Liver (tissue), 3 donors: ENCODE measurements at regions not wholly inside any gene's neighbourhood (a gene's known extent, or its start where the extent isn't known, plus 50 kb on each side); places are given as distances from the start of the nearest gene placed in this dataset.

Source experiments
- ATF3 ChIP-seq: IDR thresholded peaks from 2 replicates; pipeline ENCODE4 v1.6.1; 2016; ENCODE audit warnings: antibody characterized with exemption
- CTCF ChIP-seq: fragments of 150-350 bp; IDR thresholded peaks from 2 replicates; pipeline ENCODE4 v1.5.1; 2017; ENCODE audit warnings: improper control_type of control experiment, low read depth, low read length; ENCODE audit not compliant: missing input control
- EGR1 ChIP-seq, 2 donors: IDR thresholded peaks; 2 replicates each; pipeline ENCODE4 v1.6.1; 2016 to 2018; ENCODE audit warnings: antibody characterized with exemption in 2 of 2, low read depth in 2 of 2
- JUND ChIP-seq, 2 donors: IDR thresholded peaks; 2 replicates each; pipeline ENCODE4 v1.6.1; 2016; ENCODE audit warnings: antibody characterized with exemption in 2 of 2
- MAX ChIP-seq: IDR thresholded peaks from 2 replicates; pipeline ENCODE4 v1.6.1; 2016; ENCODE audit warnings: antibody characterized with exemption
- YY1 ChIP-seq: IDR thresholded peaks from 2 replicates; pipeline ENCODE4 v1.6.1; 2016; ENCODE audit warnings: antibody characterized with exemption, mild to moderate bottlenecking
- donor health status: healthy.
- donor health status: healthy.

DNA sequence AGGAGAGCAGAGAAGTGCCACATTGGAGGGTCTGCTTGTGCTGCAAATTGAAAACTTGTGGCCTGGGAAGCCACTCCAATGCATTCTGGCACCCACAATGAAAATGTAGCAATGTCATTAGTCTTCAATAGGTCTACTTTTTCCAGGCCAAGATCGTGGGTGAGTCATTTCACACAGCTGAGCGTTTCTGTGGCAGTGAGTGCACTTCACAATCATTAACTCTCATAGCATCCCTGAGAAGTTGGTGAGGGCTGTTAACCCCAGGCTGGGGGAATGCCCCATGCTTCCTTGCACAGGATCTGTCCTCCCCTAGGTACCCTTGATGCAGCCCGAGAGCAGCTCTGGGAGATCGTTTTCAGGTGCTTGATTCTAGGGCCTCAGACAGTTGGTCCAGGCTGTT is 196.8 kb upstream of the ATP6AP2 start:
- TF ChIP-seq CTCF (no peak), YY1 (no peak), MAX (no peak), EGR1 (IDR thresholded peaks at IDR 0.05; ENCODE audit: low read depth in 2 of 2) (no peak), JUND (IDR thresholded peaks at IDR 0.05) (no peak), ATF3 (no peak)
